D341Med (cell line): ENCODE measurements at regions not wholly inside any gene's neighbourhood (a gene's known extent, or its start where the extent isn't known, plus 50 kb on each side); places are given as distances from the start of the nearest gene placed in this dataset.

Source experiments
- DNase-seq: peaks from one replicate; pipeline ENCODE4 v3.0.0; 2012; ENCODE audit warnings: low spot score

DNA sequence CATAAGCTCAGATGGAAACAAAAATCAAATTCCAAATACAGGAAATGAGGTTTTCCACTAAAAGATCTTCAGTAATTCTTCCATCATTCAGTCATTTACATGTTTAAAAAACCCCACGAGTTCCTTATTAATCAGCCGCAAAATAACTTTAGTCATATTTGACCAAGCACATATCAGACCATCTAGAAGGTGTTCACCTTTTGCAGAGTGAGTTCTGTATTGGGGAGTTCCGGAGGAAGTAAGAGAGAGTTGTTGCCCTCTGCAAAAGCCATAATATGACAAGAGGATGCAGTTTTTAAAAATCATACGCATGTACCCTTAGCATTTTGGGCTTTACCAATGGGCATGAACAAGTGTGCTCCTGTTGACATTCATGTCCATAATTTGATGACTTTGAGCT, 61.6 kb downstream of the CCR1 start:
- DNase-seq = no peak

DNA sequence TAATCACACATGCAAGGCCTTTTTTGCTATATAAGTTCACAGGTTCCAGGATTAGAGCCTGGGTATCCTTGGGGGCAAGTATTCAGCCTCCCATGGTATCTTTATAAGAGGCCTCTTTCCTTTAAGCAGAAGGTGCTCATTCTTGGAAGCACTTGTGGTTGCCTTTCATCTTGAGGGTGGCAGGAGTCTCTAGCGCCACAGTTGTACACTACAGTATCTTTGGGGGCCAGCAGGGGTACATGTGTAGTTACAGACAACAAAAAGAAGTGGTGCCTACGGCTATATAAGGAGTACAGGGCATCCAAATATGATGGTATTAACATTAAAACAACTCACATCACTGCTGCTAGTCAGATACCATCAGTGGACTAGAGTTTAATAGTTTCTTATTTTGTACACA, 62.1 kb downstream of the CCR1 start:
- no peak for DNase-seq

DNA sequence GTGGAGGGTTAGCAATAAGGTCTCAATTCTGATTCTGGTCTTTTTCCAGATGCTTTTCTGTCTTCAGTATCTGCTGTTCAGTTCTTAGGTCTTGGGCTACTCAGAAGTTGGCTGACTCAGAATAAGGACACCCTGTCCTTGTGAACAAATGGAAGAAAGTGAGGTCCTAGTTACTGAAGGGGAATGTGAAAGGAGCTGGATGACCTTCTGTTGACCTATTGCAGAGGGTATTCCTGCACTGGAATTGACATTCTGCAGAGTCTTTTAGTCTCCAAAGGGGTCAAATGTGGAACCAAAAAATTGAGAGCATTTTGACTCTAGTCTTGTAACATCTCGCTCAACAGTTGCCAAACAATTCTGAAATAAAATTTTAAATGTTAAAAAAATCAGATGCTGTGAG, 63.0 kb downstream of the CCR1 start:
- DNase-seq = no peak

DNA sequence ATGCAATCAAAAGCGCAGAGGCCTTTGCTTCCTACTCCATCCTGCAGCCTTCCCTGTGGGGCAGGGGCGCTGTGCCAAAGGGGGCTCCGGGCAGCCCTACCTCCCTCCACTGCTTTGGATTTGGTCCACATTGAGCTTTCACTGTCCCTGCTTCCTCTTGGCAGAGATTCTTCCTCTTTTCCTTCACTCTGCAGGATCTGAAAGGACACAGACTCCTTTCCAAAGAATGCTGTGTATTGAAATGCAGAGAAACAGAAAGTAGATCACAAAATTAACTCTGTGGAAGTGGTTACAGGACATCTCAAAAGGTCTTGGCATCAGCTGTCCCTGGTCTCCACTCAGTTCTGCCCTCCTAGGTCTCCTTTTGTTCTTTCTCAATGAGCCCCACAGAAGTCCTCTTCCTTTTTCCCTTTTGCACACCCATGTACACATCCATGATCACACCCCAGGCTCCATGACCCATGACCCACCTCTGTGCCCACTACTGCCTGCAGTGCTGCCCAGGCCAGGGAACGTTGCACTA, 64.1 kb downstream of the CCR1 start:
- DNase-seq = no peak

DNA sequence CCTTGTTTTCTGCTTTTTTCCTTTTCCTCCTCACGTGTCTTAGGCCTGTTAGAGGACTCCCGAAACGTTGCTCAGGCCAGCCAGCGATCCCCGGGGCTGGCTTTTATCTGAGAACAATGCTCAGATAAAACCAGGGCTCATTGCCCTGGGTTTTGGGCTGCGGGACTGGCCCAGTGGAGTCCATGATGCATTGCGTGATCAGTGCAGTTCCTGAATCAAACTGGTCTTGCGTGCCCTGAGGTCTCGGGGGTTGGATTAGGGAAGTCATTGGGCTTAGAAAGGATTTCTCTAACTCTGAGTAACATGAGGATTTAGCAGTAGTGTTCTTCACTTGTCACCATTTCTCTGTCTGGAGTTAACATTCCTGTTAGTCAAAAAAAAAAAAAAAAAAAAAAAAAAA, 66.3 kb downstream of the CCR1 start:
- no peak for DNase-seq

DNA sequence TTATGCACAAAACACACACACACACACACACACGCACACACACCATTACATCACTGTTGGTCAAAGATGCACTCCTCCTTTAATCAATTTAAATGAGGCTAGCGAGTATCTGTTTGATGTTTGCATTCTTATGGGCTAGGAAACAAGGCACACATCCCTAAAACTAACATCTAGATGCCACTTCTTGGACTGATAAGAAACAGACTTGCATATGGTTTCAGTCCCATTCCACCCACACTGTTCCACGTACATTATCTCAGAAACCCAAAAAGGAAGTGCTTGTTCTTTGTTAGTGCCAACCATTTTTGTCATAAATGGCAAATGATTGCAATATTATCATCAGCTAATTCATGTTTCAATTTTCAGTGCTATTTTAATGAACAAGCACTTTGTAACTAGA, 69.5 kb downstream of the CCR1 start:
- no peak for DNase-seq

DNA sequence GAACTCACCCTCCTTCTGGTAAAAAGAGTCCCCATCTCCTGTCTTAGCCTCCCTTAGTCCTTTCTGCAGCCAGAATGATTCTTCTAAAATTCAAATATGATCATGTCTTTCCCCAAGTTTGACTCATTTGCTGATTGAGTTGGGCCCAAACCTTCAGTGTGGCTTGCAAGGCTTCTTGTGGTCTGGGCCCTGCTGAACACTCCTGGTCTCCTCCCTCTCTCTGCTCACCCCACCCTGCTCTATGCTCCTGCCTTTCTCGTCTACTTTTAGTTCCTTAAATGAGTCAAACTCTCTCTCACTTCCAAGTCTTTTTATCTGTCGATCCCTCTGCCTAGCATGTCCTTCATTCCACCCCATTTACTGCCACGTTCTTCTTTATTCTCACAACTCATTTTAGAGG, 72.6 kb downstream of the CCR1 start:
- no peak for DNase-seq

DNA sequence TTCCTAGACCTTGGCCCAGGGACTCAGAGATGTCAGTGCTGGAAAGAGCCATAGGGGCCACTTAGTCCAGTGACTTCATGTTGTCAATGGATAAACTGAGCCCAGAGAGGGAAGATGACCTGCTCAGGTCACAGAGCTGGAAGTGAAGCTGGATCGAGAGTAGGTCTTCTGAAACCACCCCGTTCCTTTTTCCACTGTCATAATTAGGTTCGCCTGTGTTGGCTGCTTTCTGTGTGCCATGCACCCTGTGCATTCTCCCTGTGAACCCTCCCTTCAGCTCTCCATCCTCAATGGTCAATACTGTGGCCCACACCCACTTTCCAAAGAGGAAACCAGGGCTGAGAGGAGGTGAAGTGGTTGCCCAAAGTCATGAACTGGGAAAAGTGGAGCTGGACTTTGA, 74.8 kb downstream of the CCR1 start:
- DNase-seq = no peak

DNA sequence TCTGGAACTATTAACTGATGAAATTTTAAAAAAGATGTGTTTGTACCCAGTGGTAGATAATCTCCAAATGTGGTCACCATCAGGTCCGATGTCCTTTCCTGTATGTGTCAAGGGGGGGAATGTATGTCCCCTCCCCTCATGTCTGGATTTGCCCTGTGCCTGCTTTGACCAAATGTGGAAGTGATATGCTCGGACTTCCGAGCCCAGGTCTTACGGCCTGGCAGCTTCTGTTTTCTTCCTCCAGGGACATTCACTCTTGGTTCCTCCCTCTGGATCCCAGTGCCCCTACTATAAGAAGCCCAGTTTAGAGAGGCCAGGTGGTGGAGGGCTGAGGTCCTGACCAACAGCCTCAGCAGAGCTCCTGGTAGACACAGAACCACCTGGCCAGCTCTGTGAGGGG, 75.5 kb downstream of the CCR1 start:
- DNase-seq = no peak

DNA sequence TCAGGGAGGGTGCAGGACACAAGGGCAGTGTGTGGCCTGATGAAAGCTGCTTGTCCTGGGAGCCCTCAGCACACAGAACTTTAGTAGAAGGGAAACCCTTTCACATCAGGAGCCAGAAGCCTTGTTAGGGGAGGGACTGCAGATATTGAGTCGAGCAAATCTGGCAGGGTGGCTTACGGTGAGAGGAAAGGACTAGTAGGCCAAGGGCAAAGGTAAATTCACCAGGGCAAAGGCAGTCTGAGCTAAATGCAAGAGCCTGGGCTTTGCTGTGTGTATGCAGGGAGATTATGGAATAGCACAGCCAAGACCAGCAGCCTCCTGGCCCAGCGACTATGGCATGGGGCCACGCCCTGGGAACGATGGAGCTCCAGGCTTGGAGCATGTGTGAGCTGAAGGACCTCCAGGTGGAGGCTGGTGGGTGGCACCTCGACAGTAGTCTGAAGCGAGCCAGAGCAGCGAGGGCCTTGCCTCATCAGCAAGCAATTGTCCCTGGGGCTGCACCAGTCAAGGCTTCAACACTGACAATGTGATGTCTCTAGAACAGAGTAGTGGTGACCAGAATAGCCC, 76.1 kb downstream of the CCR1 start:
- DNase-seq = no peak

DNA sequence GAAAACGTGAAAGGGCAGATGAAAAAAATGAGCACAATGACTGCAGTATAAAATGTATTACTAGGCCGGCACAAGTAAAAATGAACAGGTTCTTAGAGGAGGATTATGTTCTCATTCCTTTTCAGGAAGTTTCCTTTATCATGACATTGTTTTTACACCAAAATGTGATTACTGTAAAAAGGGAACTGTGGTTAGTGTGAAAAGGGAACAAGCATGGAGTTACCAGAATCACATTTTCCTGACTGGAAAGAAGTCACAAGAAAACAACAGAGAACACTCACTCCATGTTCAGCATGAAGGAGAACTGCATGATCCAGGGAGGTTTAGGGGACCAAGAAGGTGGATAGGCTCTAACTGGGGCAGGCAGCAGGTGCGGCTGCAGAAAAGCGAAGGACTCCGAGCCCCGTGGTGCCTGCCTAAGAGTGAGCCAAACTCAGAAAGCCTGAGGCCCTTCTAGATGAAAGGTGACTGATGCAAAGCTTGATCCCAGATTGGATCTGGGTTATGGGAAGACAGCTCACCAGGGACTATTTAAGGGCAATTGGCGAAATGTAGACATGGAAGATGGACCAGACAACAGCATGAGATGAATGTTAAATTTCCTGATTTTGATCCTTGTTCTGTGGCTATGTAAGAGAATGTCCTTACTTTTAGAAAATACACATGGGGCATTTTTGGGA, 77.3 kb downstream of the CCR1 start:
- no peak for DNase-seq

DNA sequence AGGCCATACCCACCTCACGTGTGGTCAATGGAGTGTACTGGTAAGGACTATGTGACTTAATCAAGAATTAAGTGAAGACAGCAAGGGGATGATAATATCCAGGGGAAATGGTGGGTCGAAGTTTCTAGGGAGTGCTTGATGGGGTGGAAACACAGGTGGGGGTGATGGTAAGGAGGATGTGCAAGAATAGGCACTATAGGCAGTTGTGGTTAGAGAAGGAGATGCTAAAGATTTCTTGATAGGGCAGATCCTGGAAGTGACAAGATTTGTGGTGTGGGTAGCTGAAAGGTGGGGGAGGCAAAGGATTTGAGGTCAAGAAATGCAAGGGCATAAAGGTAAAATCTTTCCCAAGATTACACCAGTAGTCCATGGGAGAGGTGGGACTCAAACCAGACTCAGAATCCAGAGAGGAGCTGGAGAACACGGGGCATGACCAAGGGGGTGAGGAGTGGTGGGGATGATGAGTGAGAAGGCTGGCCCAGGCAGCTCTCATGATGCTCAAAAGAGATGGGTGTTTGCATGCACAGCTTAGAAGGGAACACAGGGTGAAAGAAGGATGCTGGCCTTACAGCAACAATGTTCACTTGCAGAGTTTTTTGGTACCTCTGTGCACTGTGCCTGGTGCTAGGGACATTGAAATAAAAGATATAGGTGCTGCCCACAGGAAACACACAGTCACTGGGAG, 78.4 kb downstream of the CCR1 start:
- DNase-seq = no peak

DNA sequence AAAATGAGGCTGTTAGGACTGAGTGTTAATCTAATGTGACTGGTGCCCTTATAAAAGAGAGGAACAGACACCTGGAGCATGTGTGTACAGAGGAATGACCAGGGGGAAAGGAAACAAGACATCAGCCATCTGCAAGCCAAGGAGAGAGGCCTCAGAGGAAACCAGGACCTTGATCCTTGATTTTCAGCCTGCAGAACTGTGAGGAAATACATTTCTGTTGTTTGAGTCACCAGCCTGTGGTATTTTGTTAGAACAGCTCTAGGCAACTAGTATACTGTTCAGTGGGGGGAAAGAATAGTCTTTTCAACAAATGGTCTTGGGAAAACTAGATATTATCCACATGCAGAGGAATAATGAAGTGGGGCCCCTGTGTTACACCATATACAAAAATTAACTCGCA, 80.6 kb downstream of the CCR1 start:
- no peak for DNase-seq

DNA sequence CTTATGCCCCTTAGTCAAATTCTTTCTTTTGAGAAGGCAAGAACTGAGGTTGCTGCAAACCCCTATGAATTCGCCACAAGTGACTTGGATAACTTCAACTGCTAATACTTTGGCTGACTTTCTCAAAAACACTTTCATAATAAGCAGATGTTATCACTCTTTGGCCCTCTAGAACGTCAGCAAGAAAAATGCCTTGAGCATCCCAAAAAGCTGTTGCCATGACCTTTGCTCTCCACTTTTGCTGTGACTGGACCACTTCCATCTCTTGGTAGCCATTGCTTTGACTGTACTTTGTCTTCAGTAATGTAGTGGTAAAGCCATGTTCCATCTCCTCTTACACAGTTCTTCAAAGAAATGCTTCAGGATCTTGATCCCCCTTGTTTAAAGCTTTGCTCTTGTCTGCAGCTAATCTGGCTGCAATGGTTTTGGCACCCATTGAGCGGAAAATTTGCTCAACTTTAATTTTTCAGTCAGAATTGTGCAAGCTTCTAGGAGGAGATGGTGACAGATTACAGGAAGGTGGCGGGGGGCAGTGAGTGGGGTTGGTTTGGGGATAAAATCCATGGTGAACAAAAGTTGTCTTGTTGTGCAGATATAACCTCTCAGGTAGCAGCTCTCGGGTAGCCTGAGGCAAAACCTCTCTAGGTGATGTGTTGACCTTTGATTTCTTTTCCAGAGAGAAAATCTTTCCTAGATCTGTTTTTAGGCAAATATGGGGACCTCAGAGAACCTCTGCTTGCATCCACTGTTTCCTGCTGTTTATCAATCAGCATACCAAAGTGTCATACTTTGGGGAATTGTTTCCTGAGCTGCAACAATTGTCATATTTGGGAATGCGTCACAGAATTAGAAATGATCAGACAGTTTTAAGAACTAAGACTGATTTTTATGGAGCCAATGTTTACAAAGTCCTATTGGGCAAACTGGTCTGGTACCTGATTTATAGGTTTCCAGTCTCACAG, 83.6 kb downstream of the CCR1 start:
- DNase-seq = no peak

DNA sequence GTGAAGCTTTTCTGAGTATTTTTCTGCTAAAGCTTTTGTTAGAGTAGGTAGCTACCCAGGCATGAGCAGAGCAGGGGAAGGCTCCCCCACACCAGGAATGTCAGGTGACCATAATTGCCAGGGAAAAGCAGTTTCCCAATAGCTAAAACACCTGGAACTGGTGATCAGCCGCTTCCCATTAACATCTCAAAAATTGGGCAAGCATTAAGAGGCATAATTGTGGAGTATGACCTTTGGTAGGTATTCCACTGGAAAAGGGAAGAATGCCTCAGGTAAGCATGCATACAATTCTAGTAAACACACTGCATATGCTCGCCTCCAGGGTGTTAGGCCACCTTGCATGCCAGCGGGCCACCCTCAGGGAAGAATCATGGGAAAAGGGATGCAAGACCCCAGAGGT, 84.5 kb downstream of the CCR1 start:
- no peak for DNase-seq

DNA sequence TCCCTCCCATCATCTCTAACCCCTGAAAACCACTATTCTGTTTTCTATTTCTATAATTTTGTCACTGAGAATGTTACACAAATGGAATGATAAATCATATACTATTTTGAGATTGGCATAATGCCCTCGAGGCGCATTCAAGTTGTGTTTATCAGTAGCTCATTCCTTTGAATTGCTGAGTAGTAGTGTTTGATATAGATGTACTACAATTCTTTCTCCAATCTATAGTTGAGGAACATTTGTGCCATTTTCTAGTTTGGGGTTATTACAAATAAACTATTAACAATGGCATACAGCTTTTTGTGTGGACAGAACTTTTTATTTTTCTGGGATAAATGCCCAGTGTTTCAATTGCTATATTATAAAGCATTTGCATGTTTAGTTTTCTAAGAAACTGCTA, 86.0 kb downstream of the CCR1 start:
- no peak for DNase-seq

DNA sequence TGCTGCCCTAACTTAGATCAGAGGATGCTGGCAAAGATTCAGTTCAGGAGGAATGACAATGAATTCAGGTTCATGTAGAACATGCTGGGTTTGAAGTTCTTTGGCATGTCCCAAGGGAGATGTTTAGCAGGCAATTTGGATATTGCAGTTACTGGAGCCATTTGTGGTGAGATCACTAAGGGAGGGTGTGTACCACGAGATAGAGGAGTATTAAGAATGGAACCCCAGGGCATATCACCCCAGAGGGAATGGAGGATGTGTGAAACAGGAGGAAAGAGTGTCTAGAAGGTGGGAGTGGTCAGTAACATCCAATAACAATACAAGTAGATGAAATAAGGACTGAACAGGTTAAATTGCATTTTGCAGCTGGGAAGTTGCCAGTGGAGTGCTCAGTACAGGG, 87.1 kb downstream of the CCR1 start:
- no peak for DNase-seq

DNA sequence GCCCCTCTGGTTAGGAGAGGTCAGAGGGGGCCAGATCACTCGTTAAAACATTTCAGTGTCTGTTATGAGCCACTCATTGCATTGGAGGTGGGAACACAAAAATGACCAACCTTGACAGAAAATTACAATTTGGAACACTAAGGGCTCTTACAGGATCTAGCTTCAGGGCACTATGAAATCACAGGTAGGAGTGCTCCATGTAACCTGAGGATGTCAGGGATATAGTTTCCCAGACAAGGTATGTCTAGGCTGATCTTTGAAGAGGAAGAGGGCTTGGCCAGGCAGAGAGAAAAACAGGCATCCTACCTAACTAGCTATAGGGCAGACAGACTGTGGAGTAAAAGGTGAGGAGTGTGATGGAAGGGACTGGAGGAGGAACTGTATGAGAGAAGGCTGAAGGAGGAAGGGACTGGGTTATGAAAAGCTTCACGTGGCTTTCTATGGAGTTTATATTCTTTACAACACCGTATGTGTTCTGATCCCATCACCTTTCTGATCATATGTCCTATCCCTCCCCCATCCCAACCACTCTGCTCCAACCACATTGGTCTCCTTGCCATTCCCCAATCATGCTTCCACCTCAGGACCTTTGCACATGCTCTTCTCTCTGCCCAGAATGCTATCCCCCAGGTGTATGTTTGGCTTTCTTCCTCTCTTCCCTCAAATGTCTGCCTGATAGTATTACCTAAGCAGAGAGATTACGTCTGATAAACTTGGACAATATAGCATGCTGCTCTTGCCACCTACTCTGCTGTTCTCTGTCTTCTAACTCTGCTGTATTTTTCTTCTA, 88.2 kb downstream of the CCR1 start:
- DNase-seq = no peak

DNA sequence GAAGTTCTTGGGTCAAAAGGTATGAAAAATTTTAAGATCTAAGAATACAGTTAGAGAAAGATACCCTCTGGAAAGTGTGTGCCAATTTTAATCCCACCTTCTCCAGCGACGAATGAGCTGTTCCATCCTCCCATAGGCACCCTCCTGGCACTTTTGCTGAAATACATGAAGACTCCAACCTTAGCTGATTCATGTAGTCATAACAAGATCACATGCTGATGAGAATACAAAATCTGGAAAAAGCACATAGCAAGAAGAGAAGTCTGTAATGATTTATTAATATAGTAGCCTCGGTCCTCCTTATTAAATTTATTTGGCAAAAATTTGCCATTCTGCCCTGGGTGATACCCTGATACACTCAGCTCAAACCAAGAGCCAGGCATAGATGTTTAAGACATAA, 88.9 kb downstream of the CCR1 start:
- DNase-seq = no peak

DNA sequence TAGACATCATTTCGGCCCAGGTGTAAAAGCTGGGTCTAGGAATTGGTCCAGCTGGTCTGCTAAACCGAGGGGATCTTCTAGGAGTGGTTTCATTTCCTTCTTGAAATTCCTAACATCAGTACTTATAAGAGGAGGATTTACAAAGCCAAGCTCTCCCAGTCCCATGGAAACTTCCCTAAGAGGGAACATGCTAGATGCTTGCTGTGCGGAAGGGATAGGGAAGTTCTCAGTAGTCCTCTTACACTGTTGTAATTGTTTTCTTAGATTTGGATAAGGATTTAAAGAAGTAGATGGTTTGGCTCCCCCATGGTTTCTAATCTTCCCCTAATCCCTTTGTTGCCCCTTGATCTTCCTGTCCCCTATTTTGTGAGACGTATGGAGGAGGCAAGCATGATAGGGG, 89.7 kb upstream of the XCR1 start:
- DNase-seq = no peak

DNA sequence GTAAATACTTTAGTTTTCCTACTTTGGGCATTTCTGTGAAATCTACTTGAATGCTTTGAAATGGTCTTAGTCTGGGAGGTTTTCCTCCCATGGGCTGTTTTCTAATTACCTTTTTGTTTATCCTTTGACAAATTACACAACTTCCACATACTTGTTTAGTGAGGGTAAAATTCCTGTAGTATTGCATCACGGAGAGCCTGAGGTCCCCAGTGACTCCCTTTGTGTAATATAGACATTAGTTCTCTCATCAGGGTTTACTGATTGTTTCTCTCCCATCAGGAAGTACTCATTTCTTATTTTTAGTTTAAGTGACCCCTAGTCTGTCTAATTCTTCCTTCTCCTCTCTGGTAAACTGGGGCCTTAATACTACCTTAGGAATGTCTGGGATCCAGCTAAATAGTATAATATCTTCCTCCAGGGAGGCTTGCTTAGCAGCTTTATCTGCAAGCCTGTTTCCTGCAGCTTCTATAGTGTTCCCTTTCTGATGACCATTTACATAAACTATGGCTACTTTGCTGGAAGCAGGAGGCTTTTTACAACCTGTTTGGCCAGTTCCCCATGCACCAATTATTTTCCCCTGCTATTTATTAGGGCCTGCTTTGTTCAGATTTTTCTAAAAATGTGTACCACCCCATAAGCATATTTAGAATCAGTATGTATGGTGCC, 87.2 kb upstream of the XCR1 start:
- no peak for DNase-seq
